ENCODE measurements at regions not wholly inside any gene's neighbourhood (a gene's known extent, or its start where the extent isn't known, plus 50 kb on each side); places are given as distances from the start of the nearest gene placed in this dataset.

- TF ChIP-seq, protein P1, sequence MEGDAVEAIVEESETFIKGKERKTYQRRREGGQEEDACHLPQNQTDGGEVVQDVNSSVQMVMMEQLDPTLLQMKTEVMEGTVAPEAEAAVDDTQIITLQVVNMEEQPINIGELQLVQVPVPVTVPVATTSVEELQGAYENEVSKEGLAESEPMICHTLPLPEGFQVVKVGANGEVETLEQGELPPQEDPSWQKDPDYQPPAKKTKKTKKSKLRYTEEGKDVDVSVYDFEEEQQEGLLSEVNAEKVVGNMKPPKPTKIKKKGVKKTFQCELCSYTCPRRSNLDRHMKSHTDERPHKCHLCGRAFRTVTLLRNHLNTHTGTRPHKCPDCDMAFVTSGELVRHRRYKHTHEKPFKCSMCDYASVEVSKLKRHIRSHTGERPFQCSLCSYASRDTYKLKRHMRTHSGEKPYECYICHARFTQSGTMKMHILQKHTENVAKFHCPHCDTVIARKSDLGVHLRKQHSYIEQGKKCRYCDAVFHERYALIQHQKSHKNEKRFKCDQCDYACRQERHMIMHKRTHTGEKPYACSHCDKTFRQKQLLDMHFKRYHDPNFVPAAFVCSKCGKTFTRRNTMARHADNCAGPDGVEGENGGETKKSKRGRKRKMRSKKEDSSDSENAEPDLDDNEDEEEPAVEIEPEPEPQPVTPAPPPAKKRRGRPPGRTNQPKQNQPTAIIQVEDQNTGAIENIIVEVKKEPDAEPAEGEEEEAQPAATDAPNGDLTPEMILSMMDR (IDR thresholded peaks at IDR 0.05; ENCODE audit: low read depth, low read length), result no peak
- peak; percentile 7 for DNase-seq
- no peak overlapping the region for H3K4me3 ChIP-seq (ENCODE audit: low read depth, low read length)
- H3K27ac ChIP-seq, result no peak overlapping the region
- H3K27me3 ChIP-seq (ENCODE audit: insufficient read depth, low read depth, severe bottlenecking), result no peaks in the 10 kb centered on the region
- H3K36me3 ChIP-seq, result no peaks in the 10 kb centered on the region
- H3K9me3 ChIP-seq (ENCODE audit: severe bottlenecking), result peaks cover 5% of the 10 kb centered on the region
These were observed 59.2 kb upstream of the ADGRB3 start for GRCh38 chr6:68575765-68576439.

DNA sequence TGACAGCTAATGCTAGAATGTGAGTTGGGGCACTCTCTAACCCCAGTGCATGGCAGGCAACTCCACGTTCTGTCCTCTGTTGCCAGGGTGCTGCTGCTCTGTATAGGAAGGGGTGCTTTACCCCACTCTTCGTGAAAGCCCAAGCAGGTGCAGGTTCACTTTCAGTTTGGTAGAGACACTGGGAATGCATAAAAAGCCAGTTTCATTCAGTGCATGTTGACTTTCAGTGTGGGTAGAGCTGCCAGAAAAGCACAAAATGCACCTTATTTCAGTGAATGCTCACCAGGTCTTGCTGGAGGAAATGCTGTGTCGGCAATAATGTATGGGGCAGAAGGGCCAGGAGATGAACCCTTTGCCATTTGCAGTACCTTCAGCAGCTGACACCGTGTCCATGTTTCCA is 62.1 kb upstream of the ADGRB3 start:
- H3K9me3 ChIP-seq (ENCODE audit: severe bottlenecking), result peaks cover 5% of the 10 kb centered on the region
- no peaks in the 10 kb centered on the region for H3K36me3 ChIP-seq
- TF ChIP-seq, protein P1 (IDR thresholded peaks at IDR 0.05; ENCODE audit: low read depth, low read length), result no peak
- H3K27me3 ChIP-seq (ENCODE audit: insufficient read depth, low read depth, severe bottlenecking), result no peaks in the 10 kb centered on the region
- H3K4me3 ChIP-seq (ENCODE audit: low read depth, low read length), result no peak overlapping the region
- no peak for DNase-seq
- no peak overlapping the region for H3K27ac ChIP-seq

DNA sequence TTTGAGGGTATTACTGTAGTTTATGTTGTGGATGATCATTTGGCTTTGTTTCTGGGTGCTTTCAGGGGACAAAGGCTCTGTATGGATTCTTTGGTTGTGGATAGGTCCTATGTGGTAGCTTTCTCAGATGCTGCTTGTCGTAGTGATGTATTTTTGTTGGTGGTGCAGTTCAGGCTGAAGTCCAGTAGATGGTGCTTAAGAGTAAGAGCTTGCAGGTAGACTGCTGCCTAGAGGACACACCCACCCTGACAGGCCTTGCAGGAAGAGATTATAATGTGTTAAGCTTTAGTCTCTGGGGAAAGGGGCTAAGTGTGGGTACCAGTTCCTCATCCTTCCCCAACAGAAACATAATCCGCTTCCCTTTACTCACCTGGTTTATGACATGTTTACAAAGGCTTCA is 62.6 kb upstream of the ADGRB3 start:
- DNase-seq, result peak; percentile 71
- TF ChIP-seq, protein P1 (IDR thresholded peaks at IDR 0.05; ENCODE audit: low read depth, low read length), result peak; percentile 76
- Histone ChIP-seq H3K27ac (no peak overlapping the region), H3K36me3 (no peaks in the 10 kb centered on the region), H3K4me3 (ENCODE audit: low read depth, low read length) (no peak overlapping the region), H3K27me3 (ENCODE audit: insufficient read depth, low read depth, severe bottlenecking) (no peaks in the 10 kb centered on the region), H3K9me3 (ENCODE audit: severe bottlenecking) (peaks cover 5% of the 10 kb centered on the region)

GRCh38 chr6:68559716-68560115 is 75.4 kb upstream of the ADGRB3 start:
- H3K36me3 ChIP-seq, result no peaks in the 10 kb centered on the region
- H3K27ac ChIP-seq, result peak overlapping the region; percentile 39
- TF ChIP-seq, protein P1 (IDR thresholded peaks at IDR 0.05; ENCODE audit: low read depth, low read length), result no peak
- H3K27me3 ChIP-seq (ENCODE audit: insufficient read depth, low read depth, severe bottlenecking), result no peaks in the 10 kb centered on the region
- H3K9me3 ChIP-seq (ENCODE audit: severe bottlenecking), result no peaks in the 10 kb centered on the region
- peak; percentile 65 for DNase-seq
- H3K4me3 ChIP-seq (ENCODE audit: low read depth, low read length), result peak overlapping the region; percentile 30

- peak; percentile 14 for DNase-seq
- no peaks in the 10 kb centered on the region for H3K36me3 ChIP-seq
- peak overlapping the region; percentile 39 for H3K27ac ChIP-seq
- H3K27me3 ChIP-seq (ENCODE audit: insufficient read depth, low read depth, severe bottlenecking), result no peaks in the 10 kb centered on the region
- peak overlapping the region; percentile 30 for H3K4me3 ChIP-seq (ENCODE audit: low read depth, low read length)
- H3K9me3 ChIP-seq (ENCODE audit: severe bottlenecking), result no peaks in the 10 kb centered on the region
- TF ChIP-seq, protein P1 (IDR thresholded peaks at IDR 0.05; ENCODE audit: low read depth, low read length), result no peak
These were observed 76.0 kb upstream of the ADGRB3 start for GRCh38 chr6:68559070-68559469.

GRCh38 chr6:68546620-68547019 is 88.5 kb upstream of the ADGRB3 start:
- TF ChIP-seq, protein P1 (IDR thresholded peaks at IDR 0.05; ENCODE audit: low read depth, low read length), result no peak
- no peaks in the 10 kb centered on the region for H3K9me3 ChIP-seq (ENCODE audit: severe bottlenecking)
- no peak overlapping the region for H3K4me3 ChIP-seq (ENCODE audit: low read depth, low read length)
- no peaks in the 10 kb centered on the region for H3K27me3 ChIP-seq (ENCODE audit: insufficient read depth, low read depth, severe bottlenecking)
- no peak for DNase-seq
- H3K27ac ChIP-seq, result no peak overlapping the region
- no peaks in the 10 kb centered on the region for H3K36me3 ChIP-seq
